ENCODE measurements at regions not wholly inside any gene's neighbourhood (a gene's known extent, or its start where the extent isn't known, plus 50 kb on each side); places are given as distances from the start of the nearest gene placed in this dataset.

DNA sequence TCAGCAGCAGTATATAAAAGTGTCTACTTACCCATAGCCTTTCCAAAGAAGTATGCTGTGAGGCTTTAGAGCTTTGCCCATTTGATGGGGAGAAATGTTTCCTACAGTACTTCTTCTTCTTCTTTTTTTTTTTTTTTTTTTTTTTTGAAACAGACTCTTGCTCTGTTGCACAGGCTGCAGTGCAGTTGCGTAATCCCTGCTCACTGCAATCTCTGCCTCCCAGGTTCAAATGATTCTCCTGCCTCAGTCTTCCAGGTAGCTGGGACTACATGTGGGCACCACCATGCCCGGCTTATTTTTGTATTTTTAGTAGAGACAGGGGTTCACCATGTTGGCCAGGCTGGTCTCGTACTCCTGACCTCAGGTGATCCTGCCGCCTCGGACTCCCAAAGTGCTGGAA lies 101.7 kb upstream of the TMEM26 start:
- TF ChIP-seq, protein P1, sequence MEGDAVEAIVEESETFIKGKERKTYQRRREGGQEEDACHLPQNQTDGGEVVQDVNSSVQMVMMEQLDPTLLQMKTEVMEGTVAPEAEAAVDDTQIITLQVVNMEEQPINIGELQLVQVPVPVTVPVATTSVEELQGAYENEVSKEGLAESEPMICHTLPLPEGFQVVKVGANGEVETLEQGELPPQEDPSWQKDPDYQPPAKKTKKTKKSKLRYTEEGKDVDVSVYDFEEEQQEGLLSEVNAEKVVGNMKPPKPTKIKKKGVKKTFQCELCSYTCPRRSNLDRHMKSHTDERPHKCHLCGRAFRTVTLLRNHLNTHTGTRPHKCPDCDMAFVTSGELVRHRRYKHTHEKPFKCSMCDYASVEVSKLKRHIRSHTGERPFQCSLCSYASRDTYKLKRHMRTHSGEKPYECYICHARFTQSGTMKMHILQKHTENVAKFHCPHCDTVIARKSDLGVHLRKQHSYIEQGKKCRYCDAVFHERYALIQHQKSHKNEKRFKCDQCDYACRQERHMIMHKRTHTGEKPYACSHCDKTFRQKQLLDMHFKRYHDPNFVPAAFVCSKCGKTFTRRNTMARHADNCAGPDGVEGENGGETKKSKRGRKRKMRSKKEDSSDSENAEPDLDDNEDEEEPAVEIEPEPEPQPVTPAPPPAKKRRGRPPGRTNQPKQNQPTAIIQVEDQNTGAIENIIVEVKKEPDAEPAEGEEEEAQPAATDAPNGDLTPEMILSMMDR (IDR thresholded peaks at IDR 0.05; ENCODE audit: control insufficient read depth, insufficient read depth, low read depth, low read length, missing control alignments): no peak
- H3K4me3 ChIP-seq (ENCODE audit: control insufficient read depth, low read depth, low read length): no peak overlapping the region
- DNase-seq (ENCODE audit: low read depth): no peak

DNA sequence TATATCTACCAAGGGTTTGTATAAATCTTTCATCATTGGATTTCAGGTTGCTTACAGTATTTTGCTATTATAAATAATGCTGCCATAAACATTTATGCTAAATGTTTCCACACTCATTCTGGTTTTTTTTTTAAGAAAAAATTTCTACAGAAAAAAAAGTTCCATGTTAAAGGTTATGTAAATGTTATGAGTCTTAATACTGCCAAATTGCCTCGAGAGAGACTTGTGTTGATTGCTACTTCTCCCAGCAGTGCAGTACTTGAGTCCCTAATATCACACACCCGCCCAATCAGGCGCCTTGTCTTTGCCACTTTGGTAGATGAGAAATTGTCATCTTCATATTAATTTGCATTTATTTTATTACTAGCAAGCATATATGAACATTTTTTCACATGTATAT lies 96.7 kb upstream of the TMEM26 start:
- TF ChIP-seq, protein P1 (IDR thresholded peaks at IDR 0.05; ENCODE audit: control insufficient read depth, insufficient read depth, low read depth, low read length, missing control alignments): no peak
- no peak overlapping the region for H3K4me3 ChIP-seq (ENCODE audit: control insufficient read depth, low read depth, low read length)
- DNase-seq (ENCODE audit: low read depth): no peak

DNA sequence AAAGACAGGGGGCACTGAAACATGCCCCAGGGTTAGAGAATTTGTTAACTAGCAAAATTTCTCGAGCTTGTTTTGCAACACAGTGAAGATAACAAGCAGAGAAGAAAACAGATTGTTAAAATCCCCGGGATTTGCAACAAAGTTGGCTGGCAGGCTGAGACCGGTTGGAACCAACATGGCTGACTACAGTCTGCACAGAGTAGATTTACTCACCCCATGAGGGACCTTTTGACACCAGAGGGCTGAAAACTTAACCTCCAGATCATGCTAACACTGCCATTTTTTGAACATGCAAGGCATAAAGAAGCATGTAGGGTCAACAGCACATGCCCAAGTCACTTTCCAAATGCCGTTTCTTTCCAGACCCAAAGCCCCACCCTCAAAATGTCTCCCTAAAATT lies 95.2 kb upstream of the TMEM26 start:
- DNase-seq (ENCODE audit: low read depth): no peak
- TF ChIP-seq, protein P1 (IDR thresholded peaks at IDR 0.05; ENCODE audit: control insufficient read depth, insufficient read depth, low read depth, low read length, missing control alignments): no peak
- no peak overlapping the region for H3K4me3 ChIP-seq (ENCODE audit: control insufficient read depth, low read depth, low read length)

DNA sequence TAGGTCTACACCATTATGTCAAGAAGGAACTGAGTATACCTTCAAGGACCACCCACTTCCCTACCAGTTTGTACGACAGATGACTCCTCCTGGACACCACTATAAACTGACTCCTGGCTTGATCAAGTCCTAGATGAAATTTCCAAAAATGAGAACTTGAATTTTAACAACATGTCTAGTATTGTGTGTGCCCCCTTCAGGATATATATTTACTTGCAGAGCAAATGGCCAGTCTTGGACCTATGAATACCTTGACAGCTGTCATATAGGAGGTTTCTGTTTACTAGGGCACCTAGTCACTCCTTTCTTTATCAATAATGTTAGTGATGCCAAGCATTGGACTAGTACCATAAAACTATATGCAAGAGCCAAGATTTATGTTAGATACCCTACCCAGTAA lies 94.1 kb upstream of the TMEM26 start:
- DNase-seq (ENCODE audit: low read depth): no peak
- H3K4me3 ChIP-seq (ENCODE audit: control insufficient read depth, low read depth, low read length): no peak overlapping the region
- TF ChIP-seq, protein P1 (IDR thresholded peaks at IDR 0.05; ENCODE audit: control insufficient read depth, insufficient read depth, low read depth, low read length, missing control alignments): no peak

DNA sequence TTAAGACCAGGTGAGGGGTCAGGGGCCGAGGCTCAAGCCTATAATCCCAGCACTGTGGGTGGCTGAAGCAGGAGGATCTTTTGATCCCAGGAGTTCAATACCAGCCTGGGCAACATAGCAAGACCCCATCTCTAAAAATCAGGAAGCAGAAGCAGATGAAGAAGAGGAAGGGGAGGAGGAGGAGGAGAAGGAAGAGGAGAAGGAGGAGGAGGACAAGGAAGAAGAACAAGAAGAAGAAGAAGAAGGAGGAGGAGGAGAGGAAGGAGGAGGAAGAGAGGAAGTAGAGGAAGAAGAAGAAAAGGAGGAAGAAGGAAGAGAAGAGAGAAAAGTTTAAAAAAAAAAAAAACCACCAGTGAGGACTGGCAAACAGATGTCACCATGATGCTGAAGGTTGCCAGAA lies 92.0 kb upstream of the TMEM26 start:
- TF ChIP-seq, protein P1 (IDR thresholded peaks at IDR 0.05; ENCODE audit: control insufficient read depth, insufficient read depth, low read depth, low read length, missing control alignments): no peak
- no peak for DNase-seq (ENCODE audit: low read depth)
- H3K4me3 ChIP-seq (ENCODE audit: control insufficient read depth, low read depth, low read length): no peak overlapping the region

DNA sequence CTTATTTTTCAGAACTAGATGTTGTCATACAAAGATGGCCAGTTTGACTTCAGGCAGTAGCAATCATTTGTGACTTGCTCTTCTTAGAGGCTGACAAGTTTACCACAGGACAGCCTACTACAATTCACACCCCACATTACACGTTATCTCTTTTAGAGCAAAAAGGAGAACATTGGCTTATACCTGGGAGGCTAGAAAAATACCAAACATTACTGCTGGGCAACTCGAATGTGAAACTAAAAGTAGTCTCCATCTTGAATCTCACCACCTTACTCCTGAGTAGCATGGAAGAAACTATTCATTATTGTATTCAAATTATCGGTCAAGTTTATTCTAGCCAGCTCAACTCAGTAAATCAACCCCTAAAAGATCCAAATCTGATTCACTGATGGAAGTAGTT lies 90.7 kb upstream of the TMEM26 start:
- TF ChIP-seq, protein P1 (IDR thresholded peaks at IDR 0.05; ENCODE audit: control insufficient read depth, insufficient read depth, low read depth, low read length, missing control alignments): no peak
- no peak for DNase-seq (ENCODE audit: low read depth)
- H3K4me3 ChIP-seq (ENCODE audit: control insufficient read depth, low read depth, low read length): no peak overlapping the region

DNA sequence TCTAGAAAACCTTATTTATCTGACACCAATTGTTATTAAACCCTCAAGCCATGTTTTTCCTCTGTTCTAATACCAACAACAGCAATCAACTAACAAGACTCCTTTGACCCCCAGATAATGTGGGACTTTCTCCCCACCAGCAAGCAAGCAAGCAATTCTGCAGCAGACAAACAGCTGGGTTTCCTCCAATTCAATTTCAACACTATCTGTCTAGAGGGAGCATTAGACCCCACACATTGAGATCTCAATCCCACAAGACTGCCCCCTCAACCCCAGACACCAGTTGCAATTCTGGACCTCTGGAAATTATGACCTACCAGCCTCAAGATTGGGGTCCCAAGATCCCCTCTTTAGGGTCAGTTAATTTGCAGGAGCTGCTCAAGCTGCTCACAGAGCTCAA lies 89.4 kb upstream of the TMEM26 start:
- DNase-seq (ENCODE audit: low read depth): no peak
- H3K4me3 ChIP-seq (ENCODE audit: control insufficient read depth, low read depth, low read length): no peak overlapping the region
- TF ChIP-seq, protein P1 (IDR thresholded peaks at IDR 0.05; ENCODE audit: control insufficient read depth, insufficient read depth, low read depth, low read length, missing control alignments): no peak
